CD8-positive, alpha-beta memory T cell (primary cell): ENCODE measurements at regions not wholly inside any gene's neighbourhood (a gene's known extent, or its start where the extent isn't known, plus 50 kb on each side); places are given as distances from the start of the nearest gene placed in this dataset.
"Not testable (repeated sequence)": the region's sequence is repeated elsewhere in the genome, so short reads cannot be mapped to it uniquely, and the experiment has no call there.

Source experiments
- CTCF ChIA-PET: fragments of 350-600 bp; sonication (Branson Sonifier 250); formaldehyde crosslinking; loops from one replicate; lab custom pipeline; 2021; ENCODE audit warnings: antibody characterized with exemption; lab: Charles Lee
- POLR2A ChIA-PET: fragments of 350-600 bp; sonication (Branson Sonifier 250); formaldehyde crosslinking; loops from one replicate; lab custom pipeline; 2021; ENCODE audit warnings: antibody characterized with exemption; lab: Charles Lee
- DNase-seq, 5 donors: peaks; one replicate each; pipeline versions ENCODE4 v3.0.0 to v3.0.0-alpha.2; 2020 to 2022; ENCODE audit warnings: mixed read lengths in 1 of 5
- H3K27ac ChIP-seq: one replicate; pipeline ENCODE4 v1.7.0; 2013; ENCODE audit warnings: low read depth, mild to moderate bottlenecking, low read length, moderate library complexity
- H3K27me3 ChIP-seq: 2 replicates; pipeline ENCODE4 v1.7.0; 2013; ENCODE audit warnings: low read length, mild to moderate bottlenecking; ENCODE audit not compliant: insufficient read depth, poor library complexity, severe bottlenecking
- H3K36me3 ChIP-seq: 2 replicates; pipeline ENCODE4 v1.7.0; 2013; ENCODE audit warnings: mild to moderate bottlenecking, low read length, moderate library complexity; ENCODE audit not compliant: insufficient read depth
- H3K4me1 ChIP-seq: 2 replicates; pipeline ENCODE4 v1.7.0; 2013; ENCODE audit warnings: mild to moderate bottlenecking, low read length, moderate library complexity; ENCODE audit not compliant: insufficient read depth
- H3K4me3 ChIP-seq: 2 replicates; pipeline ENCODE4 v1.7.0; 2013; ENCODE audit warnings: mild to moderate bottlenecking, low read length
- H3K9me3 ChIP-seq: 2 replicates; pipeline ENCODE4 v1.7.0; 2013; ENCODE audit warnings: mild to moderate bottlenecking, low read length
- H3K27ac Mint-ChIP-seq, 8 donors: one replicate each; pipeline ENCODE4 v1.8.0; 2020 to 2021; ENCODE audit warnings: mixed read lengths in 8 of 8, mild to moderate bottlenecking in 6 of 8, inconsistent platforms in 3 of 8, moderate library complexity in 3 of 8
- H3K27me3 Mint-ChIP-seq, 2 donors: one replicate each; pipeline ENCODE4 v1.8.0; 2020 to 2021; ENCODE audit warnings: mixed read lengths in 2 of 2, mild to moderate bottlenecking in 1 of 2, moderate library complexity in 1 of 2
- H3K36me3 Mint-ChIP-seq, 3 donors: one replicate each; pipeline ENCODE4 v1.8.0; 2020 to 2021; ENCODE audit warnings: mixed read lengths in 3 of 3, inconsistent platforms in 1 of 3, mild to moderate bottlenecking in 1 of 3
- H3K4me1 Mint-ChIP-seq, 3 donors: one replicate each; pipeline ENCODE4 v1.8.0; 2020 to 2021; ENCODE audit warnings: mixed read lengths in 3 of 3, inconsistent platforms in 1 of 3, mild to moderate bottlenecking in 1 of 3
- H3K4me3 Mint-ChIP-seq, 7 donors: one replicate each; pipeline ENCODE4 v1.8.0; 2020 to 2021; ENCODE audit warnings: mixed read lengths in 7 of 7, mild to moderate bottlenecking in 6 of 7, moderate library complexity in 4 of 7, inconsistent platforms in 2 of 7
- H3K9me3 Mint-ChIP-seq, 5 donors: one replicate each; pipeline ENCODE4 v1.8.0; 2020 to 2022; ENCODE audit warnings: mixed read lengths in 5 of 5, mild to moderate bottlenecking in 3 of 5, moderate library complexity in 2 of 5, inconsistent platforms in 1 of 5

GRCh38 chr13:58933475-58933874 is 1230.3 kb downstream of the DIAPH3 start:
- Mint-ChIP-seq H3K27me3 (peaks cover 0 to 2% of the 10 kb centered on the region in 2 donors), H3K4me3 (no peak overlapping the region), H3K4me1 (no peaks in the 10 kb centered on the region), H3K9me3 (peaks cover 0 to 14% (median 5%) of the 10 kb centered on the region in 5 donors), H3K27ac (no peak overlapping the region), H3K36me3 (no peaks in the 10 kb centered on the region)
- Histone ChIP-seq H3K4me1 (no peaks in the 10 kb centered on the region), H3K27ac (no peak overlapping the region), H3K36me3 (no peaks in the 10 kb centered on the region), H3K9me3 (no peaks in the 10 kb centered on the region), H3K4me3 (no peak overlapping the region), H3K27me3 (no peaks in the 10 kb centered on the region)
- no peak for DNase-seq
- ChIA-PET POLR2A (no interaction called here), CTCF (no interaction called here)

- Histone ChIP-seq H3K9me3 (no peaks in the 10 kb centered on the region), H3K4me1 (no peaks in the 10 kb centered on the region), H3K36me3 (no peaks in the 10 kb centered on the region), H3K27ac (no peak overlapping the region), H3K4me3 (no peak overlapping the region), H3K27me3 (no peaks in the 10 kb centered on the region)
- no peak overlapping the region for H3K27ac Mint-ChIP-seq
- ChIA-PET POLR2A (no interaction called here), CTCF (no interaction called here)
- peaks cover 0 to 2% of the 10 kb centered on the region in 2 donors for H3K27me3 Mint-ChIP-seq
- DNase-seq: no peak
- H3K9me3 Mint-ChIP-seq: peaks cover 0 to 19% (median 3%) of the 10 kb centered on the region in 5 donors
- H3K4me3 Mint-ChIP-seq: no peak overlapping the region
- H3K36me3 Mint-ChIP-seq: no peaks in the 10 kb centered on the region
- H3K4me1 Mint-ChIP-seq: no peaks in the 10 kb centered on the region
Measured at GRCh38 chr13:58935689-58936088, 1228.0 kb downstream of the DIAPH3 start.

GRCh38 chr13:58946274-58946673 is 1217.5 kb downstream of the DIAPH3 start:
- no peaks in the 10 kb centered on the region for H3K36me3 ChIP-seq
- Mint-ChIP-seq H3K4me3 (no peak overlapping the region), H3K4me1 (no peaks in the 10 kb centered on the region), H3K27me3 (no peaks in the 10 kb centered on the region), H3K36me3 (no peaks in the 10 kb centered on the region), H3K27ac (no peak overlapping the region), H3K9me3 (peaks cover 19 to 26% (median 23%) of the 10 kb centered on the region in 5 donors)
- no peak overlapping the region for H3K27ac ChIP-seq
- POLR2A ChIA-PET: no interaction called here
- H3K4me1 ChIP-seq: no peaks in the 10 kb centered on the region
- no peak overlapping the region for H3K4me3 ChIP-seq
- CTCF ChIA-PET: no interaction called here
- no peaks in the 10 kb centered on the region for H3K27me3 ChIP-seq
- no peaks in the 10 kb centered on the region for H3K9me3 ChIP-seq
- no peak for DNase-seq

- no peak overlapping the region for H3K4me3 Mint-ChIP-seq
- H3K27ac ChIP-seq: no peak overlapping the region
- H3K9me3 Mint-ChIP-seq: peaks cover 18 to 26% (median 23%) of the 10 kb centered on the region in 5 donors
- H3K4me1 ChIP-seq: no peaks in the 10 kb centered on the region
- no peak for DNase-seq
- H3K4me3 ChIP-seq: no peak overlapping the region
- H3K27ac Mint-ChIP-seq: no peak overlapping the region
- H3K27me3 ChIP-seq: no peaks in the 10 kb centered on the region
- no peaks in the 10 kb centered on the region for H3K36me3 Mint-ChIP-seq
- CTCF ChIA-PET: no interaction called here
- no peaks in the 10 kb centered on the region for H3K4me1 Mint-ChIP-seq
- POLR2A ChIA-PET: no interaction called here
- no peaks in the 10 kb centered on the region for H3K36me3 ChIP-seq
- H3K27me3 Mint-ChIP-seq: no peaks in the 10 kb centered on the region
- H3K9me3 ChIP-seq: no peaks in the 10 kb centered on the region
Measured at GRCh38 chr13:58949646-58950045, 1214.1 kb downstream of the DIAPH3 start.

- Mint-ChIP-seq H3K4me3 (no peak overlapping the region), H3K27me3 (no peaks in the 10 kb centered on the region), H3K9me3 (peaks cover 18 to 26% (median 23%) of the 10 kb centered on the region in 5 donors), H3K4me1 (no peaks in the 10 kb centered on the region), H3K36me3 (no peaks in the 10 kb centered on the region), H3K27ac (no peak overlapping the region)
- Histone ChIP-seq H3K9me3 (no peaks in the 10 kb centered on the region), H3K4me3 (no peak overlapping the region), H3K36me3 (no peaks in the 10 kb centered on the region), H3K27ac (no peak overlapping the region), H3K27me3 (no peaks in the 10 kb centered on the region), H3K4me1 (no peaks in the 10 kb centered on the region)
- ChIA-PET POLR2A (no interaction called here), CTCF (no interaction called here)
- DNase-seq: no peak
Measured at GRCh38 chr13:58950911-58951310, 1212.8 kb downstream of the DIAPH3 start.

GRCh38 chr13:58953638-58954037 is 1210.1 kb downstream of the DIAPH3 start:
- Histone ChIP-seq H3K9me3 (no peaks in the 10 kb centered on the region), H3K27me3 (no peaks in the 10 kb centered on the region), H3K4me1 (no peaks in the 10 kb centered on the region), H3K27ac (no peak overlapping the region), H3K4me3 (no peak overlapping the region), H3K36me3 (no peaks in the 10 kb centered on the region)
- DNase-seq: no peak
- Mint-ChIP-seq H3K27ac (no peak overlapping the region), H3K36me3 (no peaks in the 10 kb centered on the region), H3K9me3 (peaks cover 12 to 19% (median 18%) of the 10 kb centered on the region in 5 donors), H3K4me3 (no peak overlapping the region), H3K27me3 (no peaks in the 10 kb centered on the region), H3K4me1 (no peaks in the 10 kb centered on the region)
- CTCF ChIA-PET: no interaction called here
- POLR2A ChIA-PET: no interaction called here

GRCh38 chr13:58955546-58956385 is 1208.0 kb downstream of the DIAPH3 start:
- no peak overlapping the region for H3K4me3 Mint-ChIP-seq
- no peaks in the 10 kb centered on the region for H3K4me1 Mint-ChIP-seq
- peaks cover 0 to 6% (median 4%) of the 10 kb centered on the region in 5 donors for H3K9me3 Mint-ChIP-seq
- ChIA-PET CTCF (no interaction called here), POLR2A (no interaction called here)
- Histone ChIP-seq H3K36me3 (no peaks in the 10 kb centered on the region), H3K4me1 (no peaks in the 10 kb centered on the region), H3K27me3 (no peaks in the 10 kb centered on the region), H3K27ac (no peak overlapping the region), H3K9me3 (no peaks in the 10 kb centered on the region), H3K4me3 (no peak overlapping the region)
- H3K36me3 Mint-ChIP-seq: no peaks in the 10 kb centered on the region
- H3K27me3 Mint-ChIP-seq: no peaks in the 10 kb centered on the region
- DNase-seq: no peak
- peak overlapping the region in 1 of 8 donors; percentile 74 for H3K27ac Mint-ChIP-seq

GRCh38 chr13:58958097-58958496 is 1205.6 kb downstream of the DIAPH3 start:
- DNase-seq, H3K27me3 ChIP-seq, POLR2A ChIA-PET, H3K9me3 Mint-ChIP-seq, H3K9me3 ChIP-seq, H3K36me3 Mint-ChIP-seq, CTCF ChIA-PET, H3K27me3 Mint-ChIP-seq, H3K4me3 Mint-ChIP-seq, H3K4me3 ChIP-seq, H3K4me1 ChIP-seq, H3K27ac ChIP-seq, H3K4me1 Mint-ChIP-seq, H3K27ac Mint-ChIP-seq, H3K36me3 ChIP-seq: not testable (repeated sequence)
